Stomach (tissue), 4 donors: ENCODE measurements at regions not wholly inside any gene's neighbourhood (a gene's known extent, or its start where the extent isn't known, plus 50 kb on each side); places are given as distances from the start of the nearest gene placed in this dataset.
A peak's percentile ranks its signal among the peaks of the same experiment; 100 is the strongest.

Source experiments
- CTCF ChIP-seq, 7 experiments: fragments of 450-650 bp in 4 of 7; fragments of 200-600 bp in 3 of 7; sonication (generic) in 3 of 7; IDR thresholded peaks; one replicate each; pipeline ENCODE4 v1.5.1; 2016 to 2019; ENCODE audit warnings: antibody characterized with exemption in 7 of 7, control low read depth in 2 of 7, mild to moderate bottlenecking in 1 of 7
- EP300 ChIP-seq: sonication (generic); formaldehyde crosslinking; IDR thresholded peaks from one replicate; pipeline ENCODE4 v1.6.1; 2017; ENCODE audit warnings: antibody characterized with exemption
- POLR2A ChIP-seq, 4 donors: fragments of 450-650 bp; IDR thresholded peaks; one replicate each; pipeline ENCODE4 v1.6.1; 2016; ENCODE audit warnings: antibody characterized with exemption in 4 of 4, control low read depth in 2 of 4, mild to moderate bottlenecking in 1 of 4, moderate library complexity in 1 of 4
- POLR2AphosphoS5 ChIP-seq, 3 donors: sonication (generic); formaldehyde crosslinking; IDR thresholded peaks; one replicate each; pipeline ENCODE4 v1.6.1; 2016; ENCODE audit warnings: antibody characterized with exemption in 3 of 3

GRCh38 chr7:88357781-88358525 is 51.3 kb upstream of the STEAP4 start:
- TF ChIP-seq POLR2AphosphoS5 (IDR thresholded peaks at IDR 0.05) (no peak), POLR2A (IDR thresholded peaks at IDR 0.05) (no peak), CTCF (IDR thresholded peaks at IDR 0.05) (peak in 1 of 7 experiments; percentile 28), EP300 (no peak)
